ENCODE measurements at regions not wholly inside any gene's neighbourhood (a gene's known extent, or its start where the extent isn't known, plus 50 kb on each side); places are given as distances from the start of the nearest gene placed in this dataset.

GRCh38 chr14:101029668-101030290, 126.3 kb upstream of the RTL1 start:
- H3K9me3 ChIP-seq, result no peaks in the 10 kb centered on the region
- DNase-seq, result no peak
- intact Hi-C loops (cut with DNase I; ENCODE audit: low total_unique reads), result no loop called here
- no peaks in the 10 kb centered on the region for H3K4me1 ChIP-seq
- no peaks in the 10 kb centered on the region for H3K36me3 ChIP-seq
- 87 to 91% (median 88%) methylated on average over 24 to 25 of the region's 25 CpGs for WGBS, 5 donors
- H3K27ac ChIP-seq, result no peak overlapping the region
- H3K27me3 ChIP-seq, result no peaks in the 10 kb centered on the region
- H3K4me3 ChIP-seq, result no peak overlapping the region
- TF ChIP-seq EP300 (IDR thresholded peaks at IDR 0.05) (no peak), POLR2A (IDR thresholded peaks at IDR 0.05) (no peak), CTCF (IDR thresholded peaks at IDR 0.05) (no peak), POLR2AphosphoS5 (IDR thresholded peaks at IDR 0.05) (no peak)

- intact Hi-C loops (cut with DNase I; ENCODE audit: low total_unique reads), result no loop called here
- no peak overlapping the region for H3K27ac ChIP-seq
- 85 to 91% (median 87%) methylated on average over 12 to 14 of the region's 14 CpGs for WGBS, 5 donors
These were observed 127.1 kb upstream of the RTL1 start for GRCh38 chr14:101030586-101030985.

GRCh38 chr14:101031186-101031585, 127.7 kb upstream of the RTL1 start:
- WGBS, 5 donors, result 76 to 91% (median 87%) methylated on average over 14 of the region's 14 CpGs
- DNase-seq, result no peak

More at GRCh38 chr14:101030586-101030985, 127.1 kb upstream of the RTL1 start:
- no peak for DNase-seq
- no peaks in the 10 kb centered on the region for H3K9me3 ChIP-seq
- H3K4me1 ChIP-seq, result no peaks in the 10 kb centered on the region
- H3K4me3 ChIP-seq, result no peak overlapping the region
- no peaks in the 10 kb centered on the region for H3K27me3 ChIP-seq
- TF ChIP-seq POLR2A (IDR thresholded peaks at IDR 0.05), result no peak
- no peak for TF ChIP-seq POLR2AphosphoS5 (IDR thresholded peaks at IDR 0.05)
- TF ChIP-seq EP300 (IDR thresholded peaks at IDR 0.05), result no peak
- no peaks in the 10 kb centered on the region for H3K36me3 ChIP-seq

GRCh38 chr14:101031721-101032120, 128.2 kb upstream of the RTL1 start:
- WGBS, 5 donors, result 89 to 93% (median 92%) methylated on average over 17 of the region's 17 CpGs
- H3K27me3 ChIP-seq, result no peaks in the 10 kb centered on the region
- intact Hi-C loops (cut with DNase I; ENCODE audit: low total_unique reads), result no loop called here

More at GRCh38 chr14:101031186-101031585, 127.7 kb upstream of the RTL1 start:
- Histone ChIP-seq H3K36me3 (no peaks in the 10 kb centered on the region), H3K9me3 (no peaks in the 10 kb centered on the region), H3K27me3 (no peaks in the 10 kb centered on the region), H3K4me3 (no peak overlapping the region), H3K4me1 (no peaks in the 10 kb centered on the region), H3K27ac (no peak overlapping the region)
- no peak for TF ChIP-seq POLR2A (IDR thresholded peaks at IDR 0.05)
- TF ChIP-seq CTCF (IDR thresholded peaks at IDR 0.05), result no peak
- TF ChIP-seq EP300 (IDR thresholded peaks at IDR 0.05), result no peak
- no peak for TF ChIP-seq POLR2AphosphoS5 (IDR thresholded peaks at IDR 0.05)
- intact Hi-C loops (cut with DNase I; ENCODE audit: low total_unique reads), result no loop called here

More at GRCh38 chr14:101031721-101032120, 128.2 kb upstream of the RTL1 start:
- Histone ChIP-seq H3K27ac (no peak overlapping the region), H3K36me3 (no peaks in the 10 kb centered on the region), H3K4me1 (no peaks in the 10 kb centered on the region), H3K9me3 (no peaks in the 10 kb centered on the region), H3K4me3 (no peak overlapping the region)
- TF ChIP-seq POLR2A (IDR thresholded peaks at IDR 0.05), result no peak
- TF ChIP-seq EP300 (IDR thresholded peaks at IDR 0.05), result no peak
- no peak for TF ChIP-seq CTCF (IDR thresholded peaks at IDR 0.05)
- no peak for TF ChIP-seq POLR2AphosphoS5 (IDR thresholded peaks at IDR 0.05)
- DNase-seq, result no peak
